Retinal pigment epithelial cell (primary cell): ENCODE measurements at regions not wholly inside any gene's neighbourhood (a gene's known extent, or its start where the extent isn't known, plus 50 kb on each side); places are given as distances from the start of the nearest gene placed in this dataset.
"Not testable (repeated sequence)": the region's sequence is repeated elsewhere in the genome, so short reads cannot be mapped to it uniquely, and the experiment has no call there.

Experiments
- DNase-seq: peaks from one replicate; pipeline ENCODE4 v3.0.0-alpha.2; 2010; ENCODE audit warnings: low read depth
- H3K4me3 ChIP-seq: 2 replicates; pipeline ENCODE4 v1.5.1; 2011; ENCODE audit warnings: mild to moderate bottlenecking, low read length, control low read depth, moderate library complexity
- TF ChIP-seq, protein P1 (sequence below): conservative IDR thresholded peaks from 2 replicates; pipeline ENCODE4 v1.5.1; 2011; ENCODE audit warnings: low read depth, low read length, control low read depth, inconsistent platforms

DNA sequence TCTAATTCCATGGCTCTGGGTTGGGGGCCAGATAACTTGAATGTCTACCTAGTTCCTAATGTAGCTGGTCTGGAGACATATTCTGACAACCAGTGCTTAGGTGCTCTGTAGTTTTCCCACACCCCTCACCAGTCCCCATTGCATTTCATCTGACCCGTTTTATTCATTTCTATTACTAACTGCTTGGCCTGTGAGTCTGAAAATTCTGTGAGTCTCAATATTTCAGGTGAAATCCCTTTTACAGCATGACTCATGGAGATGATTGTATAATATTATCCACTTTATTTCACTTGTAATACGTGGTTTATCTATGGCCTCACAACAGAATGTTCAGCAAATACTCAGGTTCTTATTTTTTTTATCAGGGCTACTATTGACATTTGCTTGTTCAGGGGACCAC, 103.7 kb upstream of the UGP2 start:
- no peak for DNase-seq
- no peak overlapping the region for H3K4me3 ChIP-seq
- TF ChIP-seq, protein P1, sequence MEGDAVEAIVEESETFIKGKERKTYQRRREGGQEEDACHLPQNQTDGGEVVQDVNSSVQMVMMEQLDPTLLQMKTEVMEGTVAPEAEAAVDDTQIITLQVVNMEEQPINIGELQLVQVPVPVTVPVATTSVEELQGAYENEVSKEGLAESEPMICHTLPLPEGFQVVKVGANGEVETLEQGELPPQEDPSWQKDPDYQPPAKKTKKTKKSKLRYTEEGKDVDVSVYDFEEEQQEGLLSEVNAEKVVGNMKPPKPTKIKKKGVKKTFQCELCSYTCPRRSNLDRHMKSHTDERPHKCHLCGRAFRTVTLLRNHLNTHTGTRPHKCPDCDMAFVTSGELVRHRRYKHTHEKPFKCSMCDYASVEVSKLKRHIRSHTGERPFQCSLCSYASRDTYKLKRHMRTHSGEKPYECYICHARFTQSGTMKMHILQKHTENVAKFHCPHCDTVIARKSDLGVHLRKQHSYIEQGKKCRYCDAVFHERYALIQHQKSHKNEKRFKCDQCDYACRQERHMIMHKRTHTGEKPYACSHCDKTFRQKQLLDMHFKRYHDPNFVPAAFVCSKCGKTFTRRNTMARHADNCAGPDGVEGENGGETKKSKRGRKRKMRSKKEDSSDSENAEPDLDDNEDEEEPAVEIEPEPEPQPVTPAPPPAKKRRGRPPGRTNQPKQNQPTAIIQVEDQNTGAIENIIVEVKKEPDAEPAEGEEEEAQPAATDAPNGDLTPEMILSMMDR = no peak

GRCh38 chr2:63739180-63739579, 102.5 kb upstream of the UGP2 start:
- not testable (repeated sequence) for DNase-seq

GRCh38 chr2:63740020-63740419, 101.7 kb upstream of the UGP2 start:
- TF ChIP-seq, protein P1 = no peak
- no peak overlapping the region for H3K4me3 ChIP-seq
- no peak for DNase-seq

More at GRCh38 chr2:63739180-63739579, 102.5 kb upstream of the UGP2 start:
- not testable (repeated sequence) for H3K4me3 ChIP-seq

DNA sequence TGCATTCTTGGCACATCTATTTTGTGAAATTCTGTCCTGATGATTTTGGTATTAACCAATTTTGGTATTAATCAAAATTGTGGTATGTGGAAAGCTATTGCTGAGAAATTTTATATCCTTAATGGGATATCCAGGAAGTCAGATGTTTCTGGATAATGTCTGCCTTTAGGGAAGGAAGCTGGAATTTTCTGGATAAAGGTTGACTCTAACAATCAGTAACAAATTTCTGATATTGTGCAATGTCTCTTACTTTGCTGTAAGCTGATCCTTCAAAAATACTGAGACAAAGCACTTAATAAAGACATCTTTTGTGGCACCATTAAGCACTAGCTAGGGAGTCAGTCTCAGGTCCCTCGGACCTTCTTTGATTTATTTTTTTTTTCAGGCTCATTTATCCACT, 100.8 kb upstream of the UGP2 start:
- H3K4me3 ChIP-seq = no peak overlapping the region
- TF ChIP-seq, protein P1 = no peak
- no peak for DNase-seq

- TF ChIP-seq, protein P1 = no peak
- DNase-seq = peak; percentile 32
- H3K4me3 ChIP-seq = no peak overlapping the region
Measured at GRCh38 chr2:63741884-63742579, 99.7 kb upstream of the UGP2 start.

- DNase-seq = no peak
- TF ChIP-seq, protein P1 = no peak
- H3K4me3 ChIP-seq = no peak overlapping the region
Measured at GRCh38 chr2:63742580-63742976, 99.1 kb upstream of the UGP2 start.

DNA sequence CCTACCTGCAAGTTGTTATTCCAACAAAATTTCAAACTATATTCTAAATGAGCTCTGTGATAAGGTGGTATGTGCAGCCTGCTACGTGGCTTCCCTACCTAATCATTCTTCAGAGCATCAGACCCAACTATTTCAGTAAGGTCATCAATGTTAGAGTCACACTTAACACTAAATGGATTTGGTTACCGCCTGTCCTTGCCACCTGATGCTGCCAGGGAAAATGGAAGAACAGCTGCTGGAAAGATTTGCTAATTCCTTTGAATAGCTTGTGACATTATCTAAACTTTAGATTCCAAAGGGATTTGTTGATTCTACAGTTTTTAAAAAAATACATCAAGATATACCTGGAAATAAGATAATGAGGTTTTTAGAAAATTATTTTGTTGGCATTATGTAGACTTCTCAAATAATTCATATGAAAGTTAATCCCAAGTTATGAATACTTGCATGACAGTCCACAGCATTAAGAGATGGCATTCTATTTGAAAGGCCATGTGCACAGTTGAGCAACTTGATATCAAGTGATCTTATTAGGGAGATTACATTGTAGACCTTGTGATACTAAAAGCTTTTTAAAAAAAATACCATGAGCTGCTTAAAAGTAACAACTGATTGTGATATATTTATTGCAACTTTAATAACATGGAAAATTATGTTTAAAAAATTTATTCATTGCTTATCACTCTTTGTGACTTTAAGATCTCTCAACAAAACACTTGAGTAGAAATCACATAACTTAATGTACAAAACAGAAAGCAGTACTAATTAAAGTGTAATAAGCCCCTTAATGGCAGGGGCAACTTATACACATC, 98.3 kb upstream of the UGP2 start:
- no peak overlapping the region for H3K4me3 ChIP-seq
- DNase-seq = peak; percentile 66
- TF ChIP-seq, protein P1 = no peak
